KMS-11 (cell line): ENCODE measurements at regions not wholly inside any gene's neighbourhood (a gene's known extent, or its start where the extent isn't known, plus 50 kb on each side); places are given as distances from the start of the nearest gene placed in this dataset.

Source experiments
- H2AFZ ChIP-seq: fragments of 200-600 bp; sonication (generic); 2 replicates; pipeline ENCODE4 v1.6.1; 2016; ENCODE audit warnings: antibody characterized with exemption, mixed run types, low read depth
- H3K27ac ChIP-seq: fragments of 200-600 bp; sonication (generic); 2 replicates; pipeline ENCODE4 v1.6.1; 2016; ENCODE audit warnings: mild to moderate bottlenecking, mixed run types
- H3K27me3 ChIP-seq: fragments of 200-600 bp; sonication (generic); 2 replicates; pipeline ENCODE4 v1.6.1; 2017; ENCODE audit warnings: mild to moderate bottlenecking, low read depth, mixed run types, moderate library complexity; ENCODE audit not compliant: insufficient read depth
- H3K36me3 ChIP-seq: fragments of 200-600 bp; sonication (generic); 2 replicates; pipeline ENCODE4 v1.6.1; 2017; ENCODE audit warnings: mild to moderate bottlenecking, mixed run types; ENCODE audit not compliant: insufficient read depth
- H3K4me1 ChIP-seq: fragments of 200-600 bp; sonication (generic); 2 replicates; pipeline ENCODE4 v1.6.1; 2016; ENCODE audit warnings: mild to moderate bottlenecking, low read depth, mixed run types; ENCODE audit not compliant: poor library complexity, severe bottlenecking
- H3K4me2 ChIP-seq: fragments of 200-600 bp; sonication (generic); 2 replicates; pipeline ENCODE4 v1.7.0; 2016; ENCODE audit warnings: mild to moderate bottlenecking, mixed run types
- H3K4me3 ChIP-seq: fragments of 200-600 bp; sonication (generic); IDR thresholded peaks from 2 replicates; pipeline ENCODE4 v1.6.1; 2017; ENCODE audit warnings: low read depth, low read length, mixed read lengths; ENCODE audit not compliant: insufficient read depth
- H3K79me2 ChIP-seq: fragments of 200-600 bp; sonication (generic); 2 replicates; pipeline ENCODE4 v1.6.1; 2016; ENCODE audit warnings: low read depth, mixed run types; ENCODE audit not compliant: insufficient read depth
- H3K9ac ChIP-seq: fragments of 200-600 bp; sonication (generic); 2 replicates; pipeline ENCODE4 v1.6.1; 2016; ENCODE audit warnings: mild to moderate bottlenecking, mixed run types
- H4K20me1 ChIP-seq: fragments of 200-600 bp; sonication (generic); 2 replicates; pipeline ENCODE4 v1.6.1; 2016; ENCODE audit warnings: mild to moderate bottlenecking, mixed run types; ENCODE audit not compliant: insufficient read depth
- TF ChIP-seq, protein P1 (sequence below): fragments of 200-600 bp; sonication (generic); conservative IDR thresholded peaks from 2 replicates; pipeline ENCODE4 v1.6.1; 2017; ENCODE audit warnings: low read depth, mild to moderate bottlenecking, antibody characterized with exemption, low read length, moderate library complexity, mixed read lengths

- Histone ChIP-seq H3K4me3 (no peak overlapping the region), H3K27me3 (no peaks in the 10 kb centered on the region), H3K27ac (no peak overlapping the region), H3K9ac (no peak overlapping the region), H3K4me2 (no peak overlapping the region), H4K20me1 (no peaks in the 10 kb centered on the region), H3K36me3 (no peaks in the 10 kb centered on the region), H3K4me1 (no peaks in the 10 kb centered on the region), H3K79me2 (no peaks in the 10 kb centered on the region), H2AFZ (no peak overlapping the region)
- TF ChIP-seq, protein P1, sequence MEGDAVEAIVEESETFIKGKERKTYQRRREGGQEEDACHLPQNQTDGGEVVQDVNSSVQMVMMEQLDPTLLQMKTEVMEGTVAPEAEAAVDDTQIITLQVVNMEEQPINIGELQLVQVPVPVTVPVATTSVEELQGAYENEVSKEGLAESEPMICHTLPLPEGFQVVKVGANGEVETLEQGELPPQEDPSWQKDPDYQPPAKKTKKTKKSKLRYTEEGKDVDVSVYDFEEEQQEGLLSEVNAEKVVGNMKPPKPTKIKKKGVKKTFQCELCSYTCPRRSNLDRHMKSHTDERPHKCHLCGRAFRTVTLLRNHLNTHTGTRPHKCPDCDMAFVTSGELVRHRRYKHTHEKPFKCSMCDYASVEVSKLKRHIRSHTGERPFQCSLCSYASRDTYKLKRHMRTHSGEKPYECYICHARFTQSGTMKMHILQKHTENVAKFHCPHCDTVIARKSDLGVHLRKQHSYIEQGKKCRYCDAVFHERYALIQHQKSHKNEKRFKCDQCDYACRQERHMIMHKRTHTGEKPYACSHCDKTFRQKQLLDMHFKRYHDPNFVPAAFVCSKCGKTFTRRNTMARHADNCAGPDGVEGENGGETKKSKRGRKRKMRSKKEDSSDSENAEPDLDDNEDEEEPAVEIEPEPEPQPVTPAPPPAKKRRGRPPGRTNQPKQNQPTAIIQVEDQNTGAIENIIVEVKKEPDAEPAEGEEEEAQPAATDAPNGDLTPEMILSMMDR: no peak
These were observed 270.1 kb upstream of the AGTR2 start for GRCh38 chrX:115900425-115900824.

- no peak overlapping the region for H3K4me2 ChIP-seq
- TF ChIP-seq, protein P1: no peak
- H3K4me1 ChIP-seq: no peaks in the 10 kb centered on the region
- H3K27ac ChIP-seq: no peak overlapping the region
- no peak overlapping the region for H3K4me3 ChIP-seq
- no peak overlapping the region for H2AFZ ChIP-seq
- no peaks in the 10 kb centered on the region for H3K27me3 ChIP-seq
- H4K20me1 ChIP-seq: no peaks in the 10 kb centered on the region
- no peaks in the 10 kb centered on the region for H3K79me2 ChIP-seq
- no peaks in the 10 kb centered on the region for H3K36me3 ChIP-seq
- no peak overlapping the region for H3K9ac ChIP-seq
These were observed 269.3 kb upstream of the AGTR2 start for GRCh38 chrX:115901241-115901640.

DNA sequence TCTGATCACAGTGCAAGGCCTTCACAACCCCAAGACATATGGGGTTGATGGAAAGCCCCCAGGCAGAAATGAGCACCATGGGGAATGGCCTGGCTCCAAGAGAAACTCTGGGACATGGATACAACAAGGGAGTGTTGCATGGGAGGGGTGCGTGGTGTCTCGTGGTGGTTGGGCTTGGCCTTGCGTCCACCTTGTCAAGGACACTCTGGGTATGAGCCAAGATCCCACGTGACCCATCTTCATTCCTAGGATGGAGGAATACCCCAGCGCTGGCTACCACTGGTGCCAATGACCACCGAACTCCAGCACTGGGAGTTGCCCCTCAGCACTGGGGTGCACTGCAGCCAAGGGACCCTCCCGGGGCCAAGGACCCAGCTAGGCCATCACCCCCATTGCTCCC, 267.5 kb upstream of the AGTR2 start:
- Histone ChIP-seq H2AFZ (no peak overlapping the region), H4K20me1 (no peaks in the 10 kb centered on the region), H3K27me3 (no peaks in the 10 kb centered on the region), H3K4me1 (no peaks in the 10 kb centered on the region), H3K9ac (no peak overlapping the region), H3K4me3 (no peak overlapping the region), H3K36me3 (no peaks in the 10 kb centered on the region), H3K27ac (no peak overlapping the region), H3K79me2 (no peaks in the 10 kb centered on the region), H3K4me2 (no peak overlapping the region)
- TF ChIP-seq, protein P1: no peak

- TF ChIP-seq, protein P1: no peak
- no peaks in the 10 kb centered on the region for H3K27me3 ChIP-seq
- H3K27ac ChIP-seq: no peak overlapping the region
- H3K9ac ChIP-seq: no peak overlapping the region
- no peak overlapping the region for H2AFZ ChIP-seq
- H3K36me3 ChIP-seq: no peaks in the 10 kb centered on the region
- H3K4me1 ChIP-seq: peaks cover 3% of the 10 kb centered on the region
- no peak overlapping the region for H3K4me3 ChIP-seq
- H3K4me2 ChIP-seq: no peak overlapping the region
- H4K20me1 ChIP-seq: no peaks in the 10 kb centered on the region
- H3K79me2 ChIP-seq: peaks cover 8% of the 10 kb centered on the region; the same call in 1 of the 2 replicates
These were observed 264.3 kb upstream of the AGTR2 start for GRCh38 chrX:115906276-115906675.
